Uterus (tissue), 2 donors: ENCODE measurements at regions not wholly inside any gene's neighbourhood (a gene's known extent, or its start where the extent isn't known, plus 50 kb on each side); places are given as distances from the start of the nearest gene placed in this dataset.

Experiments used
- CTCF ChIP-seq, 4 experiments: fragments of 200-600 bp in 2 of 4; fragments of 450-650 bp in 2 of 4; sonication (generic) in 2 of 4; IDR thresholded peaks; one replicate each; pipeline ENCODE4 v1.5.1; 2016 to 2019; ENCODE audit warnings: antibody characterized with exemption in 4 of 4, mild to moderate bottlenecking in 2 of 4, moderate library complexity in 1 of 4
- POLR2A ChIP-seq, 2 donors: fragments of 450-650 bp; IDR thresholded peaks; one replicate each; pipeline ENCODE4 v1.6.1; 2016; ENCODE audit warnings: antibody characterized with exemption in 2 of 2, mild to moderate bottlenecking in 1 of 2, moderate library complexity in 1 of 2

- no peak for TF ChIP-seq POLR2A (IDR thresholded peaks at IDR 0.05)
- TF ChIP-seq CTCF (IDR thresholded peaks at IDR 0.05) = no peak
Measured at GRCh38 chr2:195382186-195382585, 274.8 kb upstream of the SLC39A10 start.
